ENCODE measurements at regions not wholly inside any gene's neighbourhood (a gene's known extent, or its start where the extent isn't known, plus 50 kb on each side); places are given as distances from the start of the nearest gene placed in this dataset.
A peak's percentile ranks its signal among the peaks of the same experiment; 100 is the strongest.

DNA sequence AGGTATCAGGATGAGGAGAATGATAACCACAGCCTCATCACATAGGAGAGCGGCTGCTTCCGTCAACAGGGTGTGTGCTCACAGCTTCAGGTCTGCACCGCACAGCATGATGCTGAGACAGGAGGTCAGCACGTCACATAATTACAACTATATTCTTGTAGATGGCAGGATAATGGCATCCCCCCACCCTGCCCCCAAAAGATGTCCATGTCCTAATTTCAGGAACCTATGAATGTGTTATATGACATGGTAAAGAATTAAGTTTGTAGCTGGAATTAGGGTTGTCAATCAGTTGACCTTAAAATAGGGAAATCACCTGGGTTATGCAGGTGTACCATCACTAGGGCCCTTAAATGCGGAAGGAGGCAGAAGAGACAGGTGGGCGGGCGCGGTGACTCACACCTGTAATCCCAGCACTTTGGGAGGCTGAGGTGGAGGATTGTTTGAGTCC, 73.9 kb downstream of the ARL4C start:
- peak in 34 of 35 experiments; percentile 57 to 90 (median 81) for DNase-seq
- peak; percentile 53 to 78 (median 62) for ATAC-seq (replicated peaks in 1 of 4)
- peaks cover 86 to 94% (median 90%) of the 10 kb centered on the region in 3 donors for H3K4me1 Mint-ChIP-seq
- peak overlapping the region; percentile 23 to 70 (median 54) for H3K4me3 Mint-ChIP-seq
- ChIA-PET CTCF (interaction anchor here (0.5 to 5.0 kb wide), 18 partner anchors 23 to 287 kb away, joined by 3 to 28 read pairs (median 6); no protein-coding TSS in a partner anchor), POLR2A (interaction anchor here (0.5 to 2.0 kb wide), 19 partner anchors 24 to 355 kb away, joined by 3 to 21 read pairs (median 7); partner anchors contain the start of gene ARL4C (in 1 of the 2))
- H3K36me3 ChIP-seq (ENCODE audit: control insufficient read depth in 2 of 2, extremely low read depth in 1 of 2, insufficient read depth in 1 of 2, low read length in 1 of 2): no peaks in the 10 kb centered on the region
- H3K27me3 ChIP-seq (replicated peaks in 1 of 2; ENCODE audit: control insufficient read depth in 2 of 2, extremely low read depth in 1 of 2, insufficient read depth in 2 of 2, low read length in 1 of 2): no peaks in the 10 kb centered on the region
- H3K4me3 ChIP-seq (ENCODE audit: control insufficient read depth in 1 of 2, extremely low read depth in 1 of 2, low read length in 1 of 2): no peak overlapping the region
- H3K36me3 Mint-ChIP-seq: peaks cover 7% of the 10 kb centered on the region
- H3K27ac ChIP-seq (ENCODE audit: low read length): peak overlapping the region; percentile 94
- peak overlapping the region; percentile 97 to 98 for H3K27ac Mint-ChIP-seq
- H3K9me3 Mint-ChIP-seq: peaks cover 0 to 8% (median 6%) of the 10 kb centered on the region in 3 donors
- H3K4me1 ChIP-seq (ENCODE audit: control insufficient read depth in 1 of 2, extremely low read depth in 1 of 2, insufficient read depth in 2 of 2, low read length in 2 of 2): peaks cover 67 to 87% of the 10 kb centered on the region in 2 experiments
- H3K9me3 ChIP-seq: no peaks in the 10 kb centered on the region
- no CpG with 5 or more reads among the region's 8 CpGs for WGBS (ENCODE audit: insufficient coverage)
- no peaks in the 10 kb centered on the region for H3K27me3 Mint-ChIP-seq

DNA sequence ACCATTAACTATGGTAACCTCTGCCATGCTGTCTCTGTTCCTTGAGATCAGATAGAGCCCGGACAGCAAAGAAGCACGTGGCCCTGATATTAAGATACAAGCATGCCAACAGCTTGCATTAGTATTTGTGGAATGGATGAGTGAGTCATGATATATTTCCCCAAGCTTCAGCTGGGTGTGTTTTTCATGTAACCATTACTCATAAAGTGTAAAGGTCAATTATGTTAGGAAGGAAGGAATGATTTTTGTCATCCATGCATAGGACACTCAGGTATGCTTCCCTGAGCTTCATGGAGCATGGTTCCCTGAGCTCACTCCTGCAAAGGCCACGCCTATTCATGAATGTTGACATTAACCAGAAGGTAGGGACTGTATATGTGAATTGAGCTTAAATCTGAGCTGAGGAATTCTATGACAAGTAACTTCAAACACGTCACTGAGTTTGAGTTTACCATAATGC, 74.6 kb downstream of the ARL4C start:
- Histone ChIP-seq H3K4me3 (ENCODE audit: control insufficient read depth in 1 of 2, extremely low read depth in 1 of 2, low read length in 1 of 2) (no peak overlapping the region), H3K27me3 (replicated peaks in 1 of 2; ENCODE audit: control insufficient read depth in 2 of 2, extremely low read depth in 1 of 2, insufficient read depth in 2 of 2, low read length in 1 of 2) (no peaks in the 10 kb centered on the region), H3K9me3 (no peaks in the 10 kb centered on the region), H3K27ac (ENCODE audit: low read length) (peak overlapping the region; percentile 94), H3K4me1 (ENCODE audit: control insufficient read depth in 1 of 2, extremely low read depth in 1 of 2, insufficient read depth in 2 of 2, low read length in 2 of 2) (peaks cover 63 to 80% of the 10 kb centered on the region in 2 experiments), H3K36me3 (ENCODE audit: control insufficient read depth in 2 of 2, extremely low read depth in 1 of 2, insufficient read depth in 1 of 2, low read length in 1 of 2) (no peaks in the 10 kb centered on the region)
- DNase-seq (peak in 2 of 35 experiments; percentile 28 to 54), ATAC-seq (replicated peaks in 1 of 4) (no peak)
- ChIA-PET CTCF (interaction anchor here (0.5 to 2.8 kb wide), 15 partner anchors 24 to 287 kb away, joined by 3 to 16 read pairs (median 4); no protein-coding TSS in a partner anchor), POLR2A (interaction anchor here (0.5 to 2.0 kb wide), 16 partner anchors 24 to 1338 kb away, joined by 3 to 21 read pairs (median 8); partner anchors contain the start of gene ARL4C (in 1 of the 2))
- Mint-ChIP-seq H3K36me3 (peaks cover 7% of the 10 kb centered on the region), H3K27ac (peak overlapping the region; percentile 97 to 98), H3K27me3 (no peaks in the 10 kb centered on the region), H3K9me3 (peaks cover 0 to 8% (median 6%) of the 10 kb centered on the region in 3 donors), H3K4me3 (peak overlapping the region in 2 of 3 donors; percentile 54 to 70), H3K4me1 (peaks cover 79 to 87% (median 84%) of the 10 kb centered on the region in 3 donors)
- WGBS (ENCODE audit: insufficient coverage): no CpG with 5 or more reads among the region's 4 CpGs

DNA sequence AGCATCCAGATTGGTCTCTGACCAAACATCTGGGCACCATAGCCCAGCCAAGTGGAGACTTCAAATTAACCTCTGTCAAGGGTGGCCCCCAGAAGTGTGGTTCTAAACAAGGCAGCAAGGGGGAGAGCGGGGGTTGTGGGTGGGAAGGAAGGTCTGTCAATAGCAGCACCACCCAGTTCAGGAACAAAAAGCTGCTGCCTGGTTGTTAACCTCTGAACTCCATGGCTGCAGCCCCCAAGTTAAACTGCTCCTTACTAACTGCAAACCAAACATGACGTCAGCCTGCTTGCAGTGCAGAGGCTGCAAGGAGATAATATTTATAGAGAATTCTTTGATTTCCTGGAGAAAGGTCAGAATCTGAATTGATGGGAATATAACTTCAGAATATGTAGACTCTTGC, 76.5 kb downstream of the ARL4C start:
- H3K4me3 Mint-ChIP-seq: peak overlapping the region in 1 of 3 donors; percentile 50
- no peaks in the 10 kb centered on the region for H3K27me3 ChIP-seq (replicated peaks in 1 of 2; ENCODE audit: control insufficient read depth in 2 of 2, extremely low read depth in 1 of 2, insufficient read depth in 2 of 2, low read length in 1 of 2)
- peaks cover 64 to 83% (median 76%) of the 10 kb centered on the region in 3 donors for H3K4me1 Mint-ChIP-seq
- H3K36me3 Mint-ChIP-seq: peaks cover 7% of the 10 kb centered on the region
- ChIA-PET POLR2A (interaction anchor here (0.7 to 1.2 kb wide), 4 partner anchors 9 to 76 kb away, joined by 3 read pairs; no protein-coding TSS in a partner anchor), CTCF (interaction anchor here in 1 of 2 donors (0.9 to 1.3 kb wide), 2 partner anchors 26 to 77 kb away, joined by 3 to 4 read pairs; partner anchors contain the start of gene ARL4C)
- H3K4me3 ChIP-seq (ENCODE audit: control insufficient read depth in 1 of 2, extremely low read depth in 1 of 2, low read length in 1 of 2): no peak overlapping the region
- peak overlapping the region; percentile 97 to 98 for H3K27ac Mint-ChIP-seq
- H3K4me1 ChIP-seq (ENCODE audit: control insufficient read depth in 1 of 2, extremely low read depth in 1 of 2, insufficient read depth in 2 of 2, low read length in 2 of 2): peaks cover 44 to 61% of the 10 kb centered on the region in 2 experiments
- ATAC-seq (replicated peaks in 1 of 4) (peak in 1 of 4 experiments; percentile 25), DNase-seq (peak in 18 of 35 experiments; percentile 10 to 63 (median 34))
- peak overlapping the region; percentile 94 for H3K27ac ChIP-seq (ENCODE audit: low read length)
- H3K9me3 ChIP-seq: no peaks in the 10 kb centered on the region
- WGBS (ENCODE audit: insufficient coverage): no CpG with 5 or more reads among the region's 2 CpGs
- H3K27me3 Mint-ChIP-seq: no peaks in the 10 kb centered on the region
- H3K9me3 Mint-ChIP-seq: peaks cover 0 to 8% (median 6%) of the 10 kb centered on the region in 3 donors
- no peaks in the 10 kb centered on the region for H3K36me3 ChIP-seq (ENCODE audit: control insufficient read depth in 2 of 2, extremely low read depth in 1 of 2, insufficient read depth in 1 of 2, low read length in 1 of 2)

DNA sequence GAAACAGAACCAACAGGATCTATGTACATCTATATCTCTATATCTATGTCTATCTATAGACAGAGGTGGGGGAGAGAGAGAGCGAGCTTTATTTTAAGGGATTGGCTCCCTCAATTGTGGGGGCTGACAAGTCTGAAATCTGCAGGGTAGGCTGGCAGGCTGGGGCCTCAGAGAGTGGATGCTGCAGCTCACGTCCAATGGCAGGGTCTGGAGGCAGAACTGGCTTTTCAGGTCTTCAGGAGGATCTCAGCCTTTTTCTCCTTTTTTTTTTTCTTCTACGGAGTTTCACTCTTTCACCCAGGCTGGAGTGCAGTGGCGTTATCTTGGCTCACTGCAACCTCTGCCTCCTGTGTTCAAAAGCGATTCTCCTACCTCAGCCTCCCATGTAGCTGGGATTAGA, 77.2 kb downstream of the ARL4C start:
- no peak for DNase-seq
- Mint-ChIP-seq H3K4me3 (peak overlapping the region in 1 of 3 donors; percentile 50), H3K4me1 (peaks cover 62 to 83% (median 76%) of the 10 kb centered on the region in 3 donors), H3K27me3 (no peaks in the 10 kb centered on the region), H3K9me3 (peaks cover 4 to 8% (median 6%) of the 10 kb centered on the region in 3 donors), H3K27ac (peak overlapping the region; percentile 97 to 98), H3K36me3 (peaks cover 7% of the 10 kb centered on the region)
- POLR2A ChIA-PET: interaction anchor here (0.6 to 1.1 kb wide), 3 partner anchors 8 to 313 kb away, joined by 3 to 4 read pairs (median 3); no protein-coding TSS in a partner anchor
- CTCF ChIA-PET: interaction anchor here in 1 of 2 donors (0.7 kb wide), 1 partner anchor 91 kb away, joined by 3 read pairs; no protein-coding TSS in a partner anchor
- no peak for ATAC-seq (replicated peaks in 1 of 4)
- Histone ChIP-seq H3K4me1 (ENCODE audit: control insufficient read depth in 1 of 2, extremely low read depth in 1 of 2, insufficient read depth in 2 of 2, low read length in 2 of 2) (peaks cover 37 to 55% of the 10 kb centered on the region in 2 experiments), H3K27ac (ENCODE audit: low read length) (no peak overlapping the region), H3K9me3 (no peaks in the 10 kb centered on the region), H3K36me3 (ENCODE audit: control insufficient read depth in 2 of 2, extremely low read depth in 1 of 2, insufficient read depth in 1 of 2, low read length in 1 of 2) (no peaks in the 10 kb centered on the region), H3K4me3 (ENCODE audit: control insufficient read depth in 1 of 2, extremely low read depth in 1 of 2, low read length in 1 of 2) (no peak overlapping the region), H3K27me3 (replicated peaks in 1 of 2; ENCODE audit: control insufficient read depth in 2 of 2, extremely low read depth in 1 of 2, insufficient read depth in 2 of 2, low read length in 1 of 2) (no peaks in the 10 kb centered on the region)
- WGBS (ENCODE audit: insufficient coverage): 100% methylated on average over 1 of the region's 5 CpGs

DNA sequence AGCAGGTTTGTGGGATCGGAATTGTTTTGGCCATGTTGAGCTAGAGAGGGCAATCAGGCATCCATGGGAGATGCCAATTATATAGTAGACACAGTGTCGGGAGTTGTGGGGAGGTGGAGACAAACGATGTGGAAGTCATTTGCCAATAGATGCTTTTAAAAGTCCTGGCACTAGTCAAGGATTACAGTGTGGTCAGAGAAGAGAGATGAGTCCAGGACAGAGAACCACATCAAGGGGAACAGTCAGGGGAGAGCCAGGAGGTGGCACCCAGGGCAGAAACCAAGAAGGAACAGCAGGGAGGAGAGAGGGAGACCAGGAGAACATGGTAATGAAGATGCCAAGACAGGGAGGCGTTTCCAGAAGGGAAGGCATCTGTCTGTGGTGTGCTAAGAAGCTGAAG, 81.2 kb downstream of the ARL4C start:
- no peak overlapping the region for H3K4me3 ChIP-seq (ENCODE audit: control insufficient read depth in 1 of 2, extremely low read depth in 1 of 2, low read length in 1 of 2)
- H3K36me3 ChIP-seq (ENCODE audit: control insufficient read depth in 2 of 2, extremely low read depth in 1 of 2, insufficient read depth in 1 of 2, low read length in 1 of 2): no peaks in the 10 kb centered on the region
- no peaks in the 10 kb centered on the region for H3K9me3 ChIP-seq
- 97% methylated on average over 4 of the region's 4 CpGs for WGBS (ENCODE audit: insufficient coverage)
- peaks cover 9% of the 10 kb centered on the region for H3K36me3 Mint-ChIP-seq
- DNase-seq (no peak), ATAC-seq (replicated peaks in 1 of 4) (no peak)
- H3K4me1 Mint-ChIP-seq: peaks cover 41 to 66% (median 60%) of the 10 kb centered on the region in 3 donors
- peak overlapping the region; percentile 3 to 56 for H3K27ac Mint-ChIP-seq
- H3K27ac ChIP-seq (ENCODE audit: low read length): no peak overlapping the region
- peaks cover 6 to 8% (median 7%) of the 10 kb centered on the region in 3 donors for H3K9me3 Mint-ChIP-seq
- CTCF ChIA-PET: no interaction called here
- H3K4me3 Mint-ChIP-seq: no peak overlapping the region
- no peaks in the 10 kb centered on the region for H3K27me3 ChIP-seq (replicated peaks in 1 of 2; ENCODE audit: control insufficient read depth in 2 of 2, extremely low read depth in 1 of 2, insufficient read depth in 2 of 2, low read length in 1 of 2)
- POLR2A ChIA-PET: no interaction called here
- no peaks in the 10 kb centered on the region for H3K27me3 Mint-ChIP-seq
- peaks cover 3 to 19% of the 10 kb centered on the region in 2 experiments for H3K4me1 ChIP-seq (ENCODE audit: control insufficient read depth in 1 of 2, extremely low read depth in 1 of 2, insufficient read depth in 2 of 2, low read length in 2 of 2)

DNA sequence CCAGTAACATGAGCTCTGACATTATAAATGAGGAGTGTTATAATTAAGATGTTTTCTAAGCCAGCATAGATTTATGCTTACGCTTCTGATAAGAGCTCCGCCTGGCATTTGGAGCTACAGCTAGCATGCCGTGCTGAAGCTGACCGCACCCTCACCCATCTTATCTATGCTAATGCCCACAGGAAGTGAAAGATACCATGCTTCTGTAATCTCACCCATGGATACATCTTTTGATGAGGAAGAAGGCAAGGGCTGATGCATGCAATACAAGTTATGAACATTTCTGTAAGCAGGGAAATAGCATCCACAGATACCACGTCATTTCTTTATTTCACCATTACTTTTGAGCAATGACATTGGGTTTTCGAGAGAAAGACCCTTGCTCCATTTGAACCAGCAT, 82.3 kb downstream of the ARL4C start:
- no CpG with 5 or more reads among the region's 6 CpGs for WGBS (ENCODE audit: insufficient coverage)
- ChIA-PET POLR2A (interaction anchor here in 1 of 2 donors (0.6 kb wide), 1 partner anchor 1186 kb away, joined by 5 read pairs; no protein-coding TSS in a partner anchor), CTCF (no interaction called here)
- peaks cover 6 to 8% (median 7%) of the 10 kb centered on the region in 3 donors for H3K9me3 Mint-ChIP-seq
- no peak for DNase-seq
- H3K27ac Mint-ChIP-seq: peak overlapping the region in 1 of 2 donors; percentile 73
- Histone ChIP-seq H3K27ac (ENCODE audit: low read length) (no peak overlapping the region), H3K36me3 (ENCODE audit: control insufficient read depth in 2 of 2, extremely low read depth in 1 of 2, insufficient read depth in 1 of 2, low read length in 1 of 2) (no peaks in the 10 kb centered on the region), H3K27me3 (replicated peaks in 1 of 2; ENCODE audit: control insufficient read depth in 2 of 2, extremely low read depth in 1 of 2, insufficient read depth in 2 of 2, low read length in 1 of 2) (no peaks in the 10 kb centered on the region), H3K4me1 (ENCODE audit: control insufficient read depth in 1 of 2, extremely low read depth in 1 of 2, insufficient read depth in 2 of 2, low read length in 2 of 2) (peaks cover 0 to 7% of the 10 kb centered on the region in 2 experiments), H3K9me3 (no peaks in the 10 kb centered on the region), H3K4me3 (ENCODE audit: control insufficient read depth in 1 of 2, extremely low read depth in 1 of 2, low read length in 1 of 2) (no peak overlapping the region)
- H3K4me3 Mint-ChIP-seq: no peak overlapping the region
- peaks cover 9% of the 10 kb centered on the region for H3K36me3 Mint-ChIP-seq
- peaks cover 37 to 61% (median 57%) of the 10 kb centered on the region in 3 donors for H3K4me1 Mint-ChIP-seq
- H3K27me3 Mint-ChIP-seq: no peaks in the 10 kb centered on the region
- ATAC-seq (replicated peaks in 1 of 4): no peak
